ELR (cell line): ENCODE measurements at regions not wholly inside any gene's neighbourhood (a gene's known extent, or its start where the extent isn't known, plus 50 kb on each side); places are given as distances from the start of the nearest gene placed in this dataset.

Experiments
- DNase-seq: peaks from one replicate; pipeline ENCODE4 v3.0.0-alpha.2; 2015; ENCODE audit warnings: low read depth

GRCh38 chr5:117701062-117701461 lies 1126.4 kb upstream of the SEMA6A start:
- no peak for DNase-seq

- DNase-seq = no peak
Measured at GRCh38 chr5:117692606-117693005, 1118.0 kb upstream of the SEMA6A start.

GRCh38 chr5:117691081-117691870 lies 1116.7 kb upstream of the SEMA6A start:
- DNase-seq = no peak

GRCh38 chr5:117690612-117691011 lies 1116.0 kb upstream of the SEMA6A start:
- no peak for DNase-seq

- DNase-seq = no peak
Measured at GRCh38 chr5:117686926-117687325, 1112.3 kb upstream of the SEMA6A start.

GRCh38 chr5:117682416-117682815 lies 1107.8 kb upstream of the SEMA6A start:
- no peak for DNase-seq

- DNase-seq = no peak
Measured at GRCh38 chr5:117681431-117682254, 1107.0 kb upstream of the SEMA6A start.

- no peak for DNase-seq
Measured at GRCh38 chr5:117680426-117680825, 1105.8 kb upstream of the SEMA6A start.

- DNase-seq = no peak
Measured at GRCh38 chr5:117679046-117679445, 1104.4 kb upstream of the SEMA6A start.

GRCh38 chr5:117675646-117676045 lies 1101.0 kb upstream of the SEMA6A start:
- DNase-seq = no peak

- no peak for DNase-seq
Measured at GRCh38 chr5:117671551-117671950, 1096.9 kb upstream of the SEMA6A start.

- DNase-seq = no peak
Measured at GRCh38 chr5:117667105-117667504, 1092.5 kb upstream of the SEMA6A start.

GRCh38 chr5:117665121-117665520 lies 1090.5 kb upstream of the SEMA6A start:
- DNase-seq = no peak

GRCh38 chr5:117662361-117662760 lies 1087.7 kb upstream of the SEMA6A start:
- no peak for DNase-seq

- no peak for DNase-seq
Measured at GRCh38 chr5:117657541-117657940, 1082.9 kb upstream of the SEMA6A start.

GRCh38 chr5:117652958-117653280 lies 1078.3 kb upstream of the SEMA6A start:
- no peak for DNase-seq

GRCh38 chr5:117652036-117652957 lies 1077.7 kb upstream of the SEMA6A start:
- DNase-seq = no peak

GRCh38 chr5:117649821-117650220 lies 1075.2 kb upstream of the SEMA6A start:
- no peak for DNase-seq

- no peak for DNase-seq
Measured at GRCh38 chr5:117645400-117645799, 1070.8 kb upstream of the SEMA6A start.

GRCh38 chr5:117638581-117638980 lies 1064.0 kb upstream of the SEMA6A start:
- DNase-seq = no peak

GRCh38 chr5:117633093-117633492 lies 1058.5 kb upstream of the SEMA6A start:
- DNase-seq = no peak

- no peak for DNase-seq
Measured at GRCh38 chr5:117624201-117624600, 1049.6 kb upstream of the SEMA6A start.
